OCI-M2 (cell line): ENCODE measurements at regions not wholly inside any gene's neighbourhood (a gene's known extent, or its start where the extent isn't known, plus 50 kb on each side); places are given as distances from the start of the nearest gene placed in this dataset.
A peak's percentile ranks its signal among the peaks of the same experiment; 100 is the strongest.
"Not testable (repeated sequence)": the region's sequence is repeated elsewhere in the genome, so short reads cannot be mapped to it uniquely, and the experiment has no call there.

Source experiments
- DNase-seq: peaks from one replicate; lab custom pipeline; 2025; ENCODE audit not compliant: unreplicated experiment; lab: John Stamatoyannopoulos, UW

- no peak for DNase-seq
These were observed 164.0 kb upstream of the CXADR start for GRCh38 chr21:17348849-17349248.

- DNase-seq, result no peak
These were observed 161.1 kb upstream of the CXADR start for GRCh38 chr21:17351766-17352165.

DNA sequence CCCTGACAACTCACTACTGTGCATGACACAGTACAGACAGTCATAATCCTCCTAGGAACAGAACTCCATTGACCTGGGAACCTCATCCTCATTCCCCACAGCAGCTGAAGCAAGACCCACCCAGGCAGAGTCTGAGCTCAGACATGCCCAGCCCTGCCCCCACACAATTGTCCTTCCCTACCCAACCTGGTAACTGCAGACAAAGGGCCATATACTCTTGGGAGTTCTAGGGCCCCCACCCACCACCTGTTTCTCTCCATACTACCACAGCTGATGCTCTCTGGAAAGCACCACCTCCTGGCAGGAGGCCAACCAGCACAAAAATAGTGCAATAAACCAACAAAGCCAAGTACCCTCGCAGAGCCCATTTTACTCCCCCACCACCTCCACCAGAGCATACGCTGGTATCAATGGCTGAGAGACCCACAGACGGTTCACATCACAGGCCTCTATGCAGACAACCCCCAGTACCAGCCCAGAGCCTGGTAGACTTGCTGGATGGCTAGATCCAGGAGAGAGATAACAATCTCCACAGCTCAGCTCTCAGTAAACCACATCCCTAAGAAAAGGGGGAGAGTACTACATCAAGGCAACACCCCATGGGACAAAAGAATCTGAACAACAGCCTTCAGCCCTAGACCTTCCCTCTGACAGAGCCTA is 159.7 kb upstream of the CXADR start:
- no peak for DNase-seq

GRCh38 chr21:17359781-17360180 is 153.1 kb upstream of the CXADR start:
- no peak for DNase-seq

GRCh38 chr21:17368748-17369363 is 144.0 kb upstream of the CXADR start:
- DNase-seq, result no peak

GRCh38 chr21:17370263-17370662 is 142.6 kb upstream of the CXADR start:
- DNase-seq, result no peak

- no peak for DNase-seq
These were observed 141.9 kb upstream of the CXADR start for GRCh38 chr21:17370916-17371315.

- no peak for DNase-seq
These were observed 141.4 kb upstream of the CXADR start for GRCh38 chr21:17371450-17371849.

DNA sequence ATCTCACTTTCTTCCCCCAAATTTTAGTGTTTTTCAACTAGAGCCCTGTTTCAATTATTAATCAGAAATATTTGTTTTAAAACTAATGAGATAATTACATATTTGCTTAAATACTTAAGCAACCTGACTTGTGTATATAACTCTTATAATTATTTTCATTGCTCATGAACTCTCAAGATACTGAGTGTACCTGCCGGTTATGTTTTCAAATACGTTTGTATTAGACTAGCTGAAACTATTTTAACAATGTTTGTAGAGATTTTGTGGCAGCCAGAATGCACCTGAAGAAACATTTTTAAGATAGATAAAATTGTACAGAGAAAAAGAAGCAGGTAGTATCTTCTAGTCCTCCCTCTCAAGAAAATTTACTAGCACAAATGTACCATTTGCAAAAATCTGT is 140.6 kb upstream of the CXADR start:
- no peak for DNase-seq

DNA sequence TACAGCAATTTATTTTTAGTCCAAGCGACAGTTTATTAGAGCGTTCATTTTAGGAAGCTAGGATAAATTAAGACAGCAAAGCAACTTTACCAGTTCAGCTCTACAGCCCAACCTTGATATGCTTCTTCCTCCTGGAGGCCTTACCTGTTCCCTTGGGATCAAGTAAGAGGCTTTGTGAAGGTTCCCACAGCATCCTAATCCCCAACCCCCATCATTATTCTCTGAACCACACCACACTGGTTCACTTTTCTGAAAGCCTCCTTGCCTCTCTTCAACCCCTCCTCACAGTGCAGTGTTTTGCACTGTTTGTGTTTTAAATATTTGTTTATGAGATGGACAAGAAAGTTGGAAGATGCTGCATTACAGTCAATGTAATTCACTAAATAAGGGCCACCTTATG is 126.3 kb upstream of the CXADR start:
- DNase-seq, result no peak

DNA sequence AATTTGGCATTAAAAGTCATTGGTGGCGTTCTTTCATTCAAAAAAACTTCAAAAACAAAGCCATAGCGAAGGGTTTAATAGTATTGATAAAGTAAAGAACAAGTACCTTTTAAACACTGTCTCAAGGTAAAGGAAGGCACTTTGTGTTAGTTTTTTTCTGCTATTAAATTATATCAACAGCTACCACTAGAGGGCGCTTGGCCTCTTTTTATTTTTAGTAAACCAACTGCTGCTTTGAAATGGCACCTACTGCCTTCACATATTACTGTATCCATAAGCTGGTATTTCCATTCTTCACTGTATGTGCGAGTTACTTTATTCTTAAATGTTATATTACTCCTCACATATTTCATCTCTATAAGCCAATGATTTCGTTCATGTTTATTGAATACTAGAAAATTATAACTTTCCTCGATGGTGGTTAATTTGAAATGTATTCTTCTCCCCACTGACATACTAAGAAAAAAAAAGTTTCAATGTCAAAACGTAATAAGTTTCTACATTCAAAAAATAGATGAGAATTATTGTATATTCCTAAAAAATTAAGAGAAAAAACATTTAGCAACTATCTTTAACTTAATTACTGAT is 125.7 kb upstream of the CXADR start:
- DNase-seq, result peak; percentile 80

- no peak for DNase-seq
These were observed 124.6 kb upstream of the CXADR start for GRCh38 chr21:17388226-17388625.

DNA sequence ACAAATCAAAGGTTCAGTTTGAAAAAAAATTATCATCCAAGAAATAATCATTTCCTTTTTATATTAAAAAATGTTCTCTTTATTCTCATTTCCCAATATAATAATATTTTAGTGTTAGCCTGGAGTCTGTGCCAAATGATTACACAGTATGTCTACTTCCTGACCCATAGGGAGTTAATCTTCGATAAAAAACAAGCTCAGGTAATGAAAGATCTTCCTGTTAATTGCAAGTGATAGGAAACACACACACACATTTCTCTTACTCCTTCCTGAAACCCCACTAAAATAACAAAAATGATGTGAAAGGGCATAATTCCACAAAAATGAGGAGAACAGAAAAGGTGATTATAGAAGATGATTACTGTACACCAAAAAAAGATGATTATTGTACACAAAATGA is 123.5 kb upstream of the CXADR start:
- DNase-seq, result no peak

GRCh38 chr21:17390569-17390968 is 122.3 kb upstream of the CXADR start:
- DNase-seq, result no peak

DNA sequence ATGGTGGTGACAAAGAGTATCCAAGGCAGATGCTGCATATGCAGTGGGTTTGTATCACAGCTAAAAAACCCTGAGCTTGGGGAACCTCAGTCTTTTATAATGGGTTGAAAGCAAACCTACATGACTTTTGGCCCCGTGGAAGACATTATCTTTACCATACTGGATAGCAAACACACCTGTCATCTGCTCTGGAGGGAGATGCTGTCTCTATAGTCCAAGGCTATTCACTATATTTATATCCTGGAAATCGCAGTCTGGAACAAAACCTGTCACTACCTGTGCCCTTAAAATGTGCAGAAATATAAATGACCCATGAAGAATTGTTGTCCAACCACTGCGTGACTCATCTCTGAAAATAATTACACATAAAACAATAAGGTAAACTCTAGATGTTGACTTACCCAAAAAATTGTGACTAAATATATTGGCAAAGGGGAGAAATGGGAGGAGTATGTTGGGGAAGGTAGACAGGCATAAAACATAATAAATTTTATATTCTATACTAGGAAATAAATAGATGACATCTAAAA is 121.0 kb upstream of the CXADR start:
- DNase-seq, result no peak

GRCh38 chr21:17393413-17393812 is 119.4 kb upstream of the CXADR start:
- DNase-seq, result no peak

- no peak for DNase-seq
These were observed 115.9 kb upstream of the CXADR start for GRCh38 chr21:17396948-17397347.

DNA sequence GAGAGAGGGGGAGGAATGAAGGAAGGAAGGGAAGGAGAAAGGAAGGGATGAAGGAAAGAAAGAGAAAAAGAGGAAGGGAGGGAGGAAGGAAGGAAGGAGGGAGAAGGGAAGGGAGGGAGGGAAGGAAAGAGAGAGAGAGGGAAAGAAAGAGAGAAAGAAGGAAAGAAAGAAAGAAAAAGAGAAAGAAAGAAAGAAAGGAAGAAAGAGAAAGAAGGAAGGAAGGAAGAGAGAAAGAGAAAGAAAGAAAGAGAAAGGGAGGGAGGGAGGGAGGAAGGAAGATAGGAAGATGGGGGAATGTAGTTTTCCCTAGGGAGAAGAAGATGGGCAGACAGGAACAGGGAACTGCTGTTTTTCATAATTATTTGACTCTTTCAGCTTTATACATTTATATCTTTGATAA is 115.1 kb upstream of the CXADR start:
- no peak for DNase-seq

DNA sequence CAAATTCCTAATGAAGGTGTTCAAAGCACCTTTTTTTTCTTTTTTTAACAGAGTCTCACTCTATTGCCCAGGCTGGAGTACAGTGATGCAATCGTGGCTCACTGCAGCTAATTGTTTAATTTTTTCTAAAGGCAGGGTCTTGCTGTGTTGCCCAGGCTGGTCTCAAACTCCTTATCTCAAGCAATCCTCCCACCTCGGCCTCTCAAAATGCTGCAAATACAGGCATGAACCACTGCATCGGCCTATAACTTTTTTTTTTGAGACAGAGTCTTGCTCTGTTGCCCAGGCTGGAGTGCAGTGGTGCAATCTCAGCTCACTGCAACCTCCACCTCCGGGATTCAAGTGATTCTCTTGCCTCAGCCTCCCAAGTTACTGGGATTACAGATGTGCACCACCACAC is 113.9 kb upstream of the CXADR start:
- not testable (repeated sequence) for DNase-seq

DNA sequence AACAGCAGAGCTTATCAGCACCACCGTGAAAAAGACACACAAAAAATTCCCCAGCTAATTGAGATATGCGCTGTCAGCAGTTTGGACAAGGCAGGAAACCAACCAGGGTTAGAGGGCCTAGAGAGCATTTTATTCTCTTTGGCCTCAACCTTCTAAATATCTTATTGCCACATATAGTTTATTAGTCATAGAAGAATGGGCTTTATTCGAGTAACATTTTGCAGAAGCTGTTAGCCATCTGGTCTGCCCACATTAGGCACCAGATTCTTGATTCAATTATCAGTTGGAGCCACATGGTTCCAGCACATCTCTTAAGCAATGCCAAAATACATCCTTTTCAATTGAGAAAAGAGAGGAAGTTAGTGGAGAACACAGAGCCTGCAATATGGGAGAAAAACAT is 109.9 kb upstream of the CXADR start:
- DNase-seq, result no peak

DNA sequence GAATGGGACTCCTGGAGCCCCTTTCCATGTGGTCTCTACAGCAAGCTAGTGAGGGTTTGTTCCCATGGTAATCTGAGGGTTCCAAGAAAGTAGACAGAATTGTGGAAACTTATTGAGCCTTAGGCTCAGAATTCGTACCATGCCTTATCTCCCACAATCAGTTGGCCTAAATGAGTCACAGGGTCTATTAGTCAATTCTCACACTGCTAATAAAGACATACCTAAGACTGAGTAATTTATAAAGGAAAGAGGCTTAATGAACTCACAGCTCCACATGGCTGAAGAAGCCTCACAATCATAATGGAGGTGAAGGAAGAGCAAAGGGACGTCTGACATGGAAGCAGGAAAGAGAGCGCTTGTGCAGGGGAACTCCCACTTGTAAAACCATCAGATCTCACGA is 106.6 kb upstream of the CXADR start:
- no peak for DNase-seq

DNA sequence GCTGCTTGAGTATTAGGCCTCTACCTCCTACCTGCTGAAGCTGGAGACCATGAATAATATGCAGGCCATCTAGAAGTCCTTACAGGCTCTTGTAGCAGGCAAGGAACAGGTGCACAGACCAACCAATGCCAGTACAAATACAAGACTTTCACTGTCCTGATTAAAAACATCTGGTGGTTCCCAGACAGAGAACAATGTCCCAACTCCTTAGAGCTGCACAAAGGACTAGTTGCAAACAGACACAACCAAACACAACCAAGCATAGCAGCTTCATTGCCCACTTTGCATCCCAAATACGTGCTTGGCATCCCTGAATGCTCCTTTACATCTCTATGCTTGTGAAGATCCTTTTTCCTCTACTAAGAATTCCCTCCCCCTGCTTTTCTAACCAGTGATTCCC is 98.1 kb upstream of the CXADR start:
- DNase-seq, result no peak

- no peak for DNase-seq
These were observed 96.7 kb upstream of the CXADR start for GRCh38 chr21:17416139-17416538.
